Activated CD8-positive, alpha-beta T cell treated with anti-CD3 and anti-CD28 coated beads for 36 hours (primary cell): ENCODE measurements at regions not wholly inside any gene's neighbourhood (a gene's known extent, or its start where the extent isn't known, plus 50 kb on each side); places are given as distances from the start of the nearest gene placed in this dataset.

Experiments
- ATAC-seq: fragments of 200-7000 bp; cut with Tn5 transposase; one replicate; pipeline ENCODE4 v1.10.0; 2021; ENCODE audit warnings: mild to moderate bottlenecking, moderate library complexity
- CTCF ChIA-PET: fragments of 350-600 bp; sonication (Branson Sonifier 250); formaldehyde crosslinking; loops from one replicate; lab custom pipeline; 2021; ENCODE audit warnings: antibody characterized with exemption; lab: Charles Lee
- POLR2A ChIA-PET: fragments of 350-600 bp; sonication (Branson Sonifier 250); formaldehyde crosslinking; loops from one replicate; lab custom pipeline; 2021; ENCODE audit warnings: antibody characterized with exemption; lab: Charles Lee
- DNase-seq: peaks from one replicate; pipeline ENCODE4 v3.0.0-alpha.2; 2020
- H3K27ac Mint-ChIP-seq: one replicate; pipeline ENCODE4 v1.8.0; 2021; ENCODE audit warnings: mild to moderate bottlenecking, mixed read lengths
- H3K27me3 Mint-ChIP-seq: one replicate; pipeline ENCODE4 v1.8.0; 2021; ENCODE audit warnings: mixed read lengths
- H3K36me3 Mint-ChIP-seq: one replicate; pipeline ENCODE4 v1.8.0; 2021; ENCODE audit warnings: low read depth, mixed read lengths
- H3K4me1 Mint-ChIP-seq: one replicate; pipeline ENCODE4 v1.8.0; 2021; ENCODE audit warnings: low read depth, mixed read lengths
- H3K4me3 Mint-ChIP-seq: one replicate; pipeline ENCODE4 v1.8.0; 2021; ENCODE audit warnings: mild to moderate bottlenecking, moderate library complexity, mixed read lengths
- H3K9me3 Mint-ChIP-seq: one replicate; pipeline ENCODE4 v1.8.0; 2021; ENCODE audit warnings: mixed read lengths
- CTCF ChIP-seq: fragments of 200-600 bp; IDR thresholded peaks from one replicate; pipeline ENCODE4 v1.8.0; 2022; ENCODE audit warnings: antibody characterized with exemption, mild to moderate bottlenecking
- intact Hi-C: fragments of 100-400 bp; cut with micrococcal nuclease; formaldehyde crosslinking; loops from one replicate; pipeline ENCODE4 v1.10.0; 2022

GRCh38 chr14:103216399-103216798 is 93.1 kb downstream of the TNFAIP2 start:
- peaks cover 2% of the 10 kb centered on the region for H3K4me1 Mint-ChIP-seq
- intact Hi-C loops = no loop called here
- CTCF ChIA-PET = no interaction called here
- ATAC-seq (no peak), DNase-seq (no peak)
- H3K36me3 Mint-ChIP-seq = no peaks in the 10 kb centered on the region
- H3K27me3 Mint-ChIP-seq = peaks cover 34% of the 10 kb centered on the region
- no peak for TF ChIP-seq CTCF
- H3K4me3 Mint-ChIP-seq = no peak overlapping the region
- POLR2A ChIA-PET = interaction anchor here (0.6 kb wide), 1 partner anchor 35 kb away, joined by 3 read pairs; no protein-coding TSS in a partner anchor
- H3K9me3 Mint-ChIP-seq = no peaks in the 10 kb centered on the region
- no peak overlapping the region for H3K27ac Mint-ChIP-seq

- CTCF ChIA-PET = interaction anchor here (1.0 kb wide), 1 partner anchor 8 kb away, joined by 3 read pairs; no protein-coding TSS in a partner anchor
- DNase-seq = no peak
Measured at GRCh38 chr14:103216857-103217256, 93.6 kb downstream of the TNFAIP2 start.

DNA sequence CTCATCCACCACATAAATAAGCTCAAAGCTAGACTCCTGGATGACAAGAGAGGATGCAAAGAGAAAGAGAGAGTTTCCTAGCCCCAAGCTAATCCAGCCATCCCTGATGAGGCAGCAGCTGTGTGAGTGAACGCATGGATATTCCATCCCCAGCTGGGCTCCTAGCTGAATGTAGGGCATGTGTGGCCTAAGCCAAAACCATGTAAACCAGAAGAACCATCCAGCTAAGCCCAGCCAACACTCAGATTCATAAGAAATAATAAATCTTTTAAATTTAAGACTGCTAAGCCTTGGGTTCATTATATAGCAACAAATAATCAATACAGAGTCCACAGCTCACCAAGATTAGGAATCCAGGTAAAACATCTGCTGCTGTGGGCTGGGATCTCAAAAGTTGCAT is 94.3 kb downstream of the TNFAIP2 start:
- intact Hi-C loops = no loop called here
- peaks cover 36% of the 10 kb centered on the region for H3K27me3 Mint-ChIP-seq
- POLR2A ChIA-PET = no interaction called here
- CTCF ChIA-PET = interaction anchor here (1.0 kb wide), 1 partner anchor 9 kb away, joined by 3 read pairs; no protein-coding TSS in a partner anchor
- ATAC-seq (no peak), DNase-seq (no peak)
- no peaks in the 10 kb centered on the region for H3K9me3 Mint-ChIP-seq
- H3K4me3 Mint-ChIP-seq = no peak overlapping the region
- H3K4me1 Mint-ChIP-seq = peaks cover 2% of the 10 kb centered on the region
- no peaks in the 10 kb centered on the region for H3K36me3 Mint-ChIP-seq
- TF ChIP-seq CTCF = no peak
- H3K27ac Mint-ChIP-seq = no peak overlapping the region

More at GRCh38 chr14:103216857-103217256, 93.6 kb downstream of the TNFAIP2 start:
- TF ChIP-seq CTCF = no peak
- peaks cover 2% of the 10 kb centered on the region for H3K4me1 Mint-ChIP-seq
- H3K36me3 Mint-ChIP-seq = no peaks in the 10 kb centered on the region
- no peak overlapping the region for H3K27ac Mint-ChIP-seq
- no peak overlapping the region for H3K4me3 Mint-ChIP-seq
- no peaks in the 10 kb centered on the region for H3K9me3 Mint-ChIP-seq
- POLR2A ChIA-PET = interaction anchor here (0.6 kb wide), 1 partner anchor 36 kb away, joined by 3 read pairs; no protein-coding TSS in a partner anchor
- peaks cover 35% of the 10 kb centered on the region for H3K27me3 Mint-ChIP-seq
- intact Hi-C loops = no loop called here
- no peak for ATAC-seq

GRCh38 chr14:103220134-103220981 is 97.1 kb downstream of the TNFAIP2 start:
- DNase-seq = no peak
- POLR2A ChIA-PET = interaction anchor here (0.9 kb wide), 1 partner anchor 26 kb away, joined by 3 read pairs; no protein-coding TSS in a partner anchor
- Mint-ChIP-seq H3K9me3 (no peaks in the 10 kb centered on the region), H3K4me1 (peaks cover 2% of the 10 kb centered on the region), H3K27ac (no peak overlapping the region), H3K27me3 (peaks cover 38% of the 10 kb centered on the region), H3K4me3 (no peak overlapping the region), H3K36me3 (no peaks in the 10 kb centered on the region)
- CTCF ChIA-PET = no interaction called here
- intact Hi-C loops = no loop called here
- ATAC-seq = no peak
- TF ChIP-seq CTCF = no peak
